ENCODE measurements at regions not wholly inside any gene's neighbourhood (a gene's known extent, or its start where the extent isn't known, plus 50 kb on each side); places are given as distances from the start of the nearest gene placed in this dataset.

DNA sequence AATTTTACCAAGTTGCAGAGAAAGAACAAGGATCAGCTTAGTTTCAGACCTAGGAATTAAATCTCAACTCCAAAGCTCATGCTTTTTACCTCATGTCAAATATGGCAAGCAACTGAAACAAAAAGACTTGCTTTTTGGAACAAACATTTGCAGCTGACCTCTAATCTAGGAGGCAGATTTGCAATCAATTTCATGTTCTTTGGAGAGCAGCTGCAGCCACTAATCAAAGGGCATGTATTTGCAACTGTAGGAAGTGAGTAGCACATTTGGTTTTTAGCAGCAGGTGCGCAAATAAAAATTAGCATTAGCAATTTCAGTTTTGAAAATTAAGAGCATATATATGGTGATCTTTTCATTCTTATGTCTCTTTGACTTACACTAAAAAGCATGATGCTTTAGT lies 459.3 kb upstream of the SLC10A2 start:
- Histone ChIP-seq H2BK5ac (ENCODE audit: low read depth, low read length, poor library complexity, severe bottlenecking) (no peak overlapping the region), H3K36me3 (ENCODE audit: control insufficient read depth, insufficient read depth, low read length) (no peaks in the 10 kb centered on the region), H4K20me1 (ENCODE audit: insufficient read depth, low read length) (no peaks in the 10 kb centered on the region), H2AFZ (replicated peaks; ENCODE audit: low read length, poor library complexity) (no peak overlapping the region), H2AK5ac (ENCODE audit: low read depth, low read length) (no peak overlapping the region), H2AK9ac (replicated peaks; ENCODE audit: low read depth, low read length, poor library complexity) (no peak overlapping the region), H3K9me3 (ENCODE audit: control insufficient read depth, insufficient read depth, low read length) (no peaks in the 10 kb centered on the region; the same call in 1 of the 2 replicates), H3K79me1 (ENCODE audit: low read depth in 1 of 2, low read length in 2 of 2) (no peaks in the 10 kb centered on the region), H3K18ac (ENCODE audit: low read depth, low read length) (no peak overlapping the region), H2BK15ac (ENCODE audit: low read depth, low read length) (no peak overlapping the region), H3K14ac (replicated peaks; ENCODE audit: low read depth, low read length) (no peak overlapping the region), H2BK120ac (ENCODE audit: low read depth, low read length) (no peak overlapping the region), H2BK20ac (ENCODE audit: low read depth, low read length) (no peak overlapping the region), H3K9me1 (ENCODE audit: insufficient read depth, low read length) (no peaks in the 10 kb centered on the region), H4K5ac (ENCODE audit: low read depth, low read length) (no peak overlapping the region), H3K4me1 (ENCODE audit: control insufficient read depth, insufficient read depth, low read length) (no peaks in the 10 kb centered on the region), H3K23ac (ENCODE audit: low read depth, low read length) (no peak overlapping the region), H3K4me2 (ENCODE audit: low read depth, low read length) (no peak overlapping the region), H3K27me3 (ENCODE audit: control insufficient read depth, insufficient read depth, low read length) (no peaks in the 10 kb centered on the region), H3K56ac (ENCODE audit: extremely low read depth, insufficient read depth, low read length) (no peak overlapping the region), H3K9ac (ENCODE audit: low read depth, low read length) (no peak overlapping the region), H3K4me3 (ENCODE audit: insufficient read depth, low read depth, low read length) (no peak overlapping the region), H3K27ac (ENCODE audit: insufficient read depth, low read length) (no peak overlapping the region), H4K8ac (ENCODE audit: low read depth in 2 of 2, low read length in 2 of 2) (no peak overlapping the region), H4K91ac (ENCODE audit: insufficient read depth, low read depth, low read length) (no peak overlapping the region), H3K4ac (ENCODE audit: low read depth, low read length) (no peak overlapping the region)
- TF ChIP-seq MAFK (IDR thresholded peaks at IDR 0.05; ENCODE audit: low read depth, low read length): no peak
- TF ChIP-seq CHD1 (IDR thresholded peaks at IDR 0.05; ENCODE audit: low read depth, low read length): no peak
- no peak for TF ChIP-seq MAZ (IDR thresholded peaks at IDR 0.05; ENCODE audit: borderline replicate concordance, low read depth, low read length)
- TF ChIP-seq CEBPB (IDR thresholded peaks at IDR 0.05; ENCODE audit: low read depth, low read length): no peak
- TF ChIP-seq, protein P1, sequence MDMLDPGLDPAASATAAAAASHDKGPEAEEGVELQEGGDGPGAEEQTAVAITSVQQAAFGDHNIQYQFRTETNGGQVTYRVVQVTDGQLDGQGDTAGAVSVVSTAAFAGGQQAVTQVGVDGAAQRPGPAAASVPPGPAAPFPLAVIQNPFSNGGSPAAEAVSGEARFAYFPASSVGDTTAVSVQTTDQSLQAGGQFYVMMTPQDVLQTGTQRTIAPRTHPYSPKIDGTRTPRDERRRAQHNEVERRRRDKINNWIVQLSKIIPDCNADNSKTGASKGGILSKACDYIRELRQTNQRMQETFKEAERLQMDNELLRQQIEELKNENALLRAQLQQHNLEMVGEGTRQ (IDR thresholded peaks at IDR 0.05; ENCODE audit: low read depth, low read length): no peak
- TF ChIP-seq SMC3 (IDR thresholded peaks at IDR 0.05; ENCODE audit: low read depth, low read length): no peak
- TF ChIP-seq, protein P2, sequence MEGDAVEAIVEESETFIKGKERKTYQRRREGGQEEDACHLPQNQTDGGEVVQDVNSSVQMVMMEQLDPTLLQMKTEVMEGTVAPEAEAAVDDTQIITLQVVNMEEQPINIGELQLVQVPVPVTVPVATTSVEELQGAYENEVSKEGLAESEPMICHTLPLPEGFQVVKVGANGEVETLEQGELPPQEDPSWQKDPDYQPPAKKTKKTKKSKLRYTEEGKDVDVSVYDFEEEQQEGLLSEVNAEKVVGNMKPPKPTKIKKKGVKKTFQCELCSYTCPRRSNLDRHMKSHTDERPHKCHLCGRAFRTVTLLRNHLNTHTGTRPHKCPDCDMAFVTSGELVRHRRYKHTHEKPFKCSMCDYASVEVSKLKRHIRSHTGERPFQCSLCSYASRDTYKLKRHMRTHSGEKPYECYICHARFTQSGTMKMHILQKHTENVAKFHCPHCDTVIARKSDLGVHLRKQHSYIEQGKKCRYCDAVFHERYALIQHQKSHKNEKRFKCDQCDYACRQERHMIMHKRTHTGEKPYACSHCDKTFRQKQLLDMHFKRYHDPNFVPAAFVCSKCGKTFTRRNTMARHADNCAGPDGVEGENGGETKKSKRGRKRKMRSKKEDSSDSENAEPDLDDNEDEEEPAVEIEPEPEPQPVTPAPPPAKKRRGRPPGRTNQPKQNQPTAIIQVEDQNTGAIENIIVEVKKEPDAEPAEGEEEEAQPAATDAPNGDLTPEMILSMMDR (conservative IDR thresholded peaks at IDR 0.05; ENCODE audit: low read depth, low read length): no peak
- no peak for TF ChIP-seq RAD21 (IDR thresholded peaks at IDR 0.05; ENCODE audit: low read length)
- no peak for TF ChIP-seq NFE2L2 (IDR thresholded peaks at IDR 0.05; ENCODE audit: low read depth, low read length)
- no peak for TF ChIP-seq POLR2A (IDR thresholded peaks at IDR 0.05; ENCODE audit: low read depth, low read length)
- TF ChIP-seq, protein P3, sequence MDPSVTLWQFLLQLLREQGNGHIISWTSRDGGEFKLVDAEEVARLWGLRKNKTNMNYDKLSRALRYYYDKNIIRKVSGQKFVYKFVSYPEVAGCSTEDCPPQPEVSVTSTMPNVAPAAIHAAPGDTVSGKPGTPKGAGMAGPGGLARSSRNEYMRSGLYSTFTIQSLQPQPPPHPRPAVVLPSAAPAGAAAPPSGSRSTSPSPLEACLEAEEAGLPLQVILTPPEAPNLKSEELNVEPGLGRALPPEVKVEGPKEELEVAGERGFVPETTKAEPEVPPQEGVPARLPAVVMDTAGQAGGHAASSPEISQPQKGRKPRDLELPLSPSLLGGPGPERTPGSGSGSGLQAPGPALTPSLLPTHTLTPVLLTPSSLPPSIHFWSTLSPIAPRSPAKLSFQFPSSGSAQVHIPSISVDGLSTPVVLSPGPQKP (IDR thresholded peaks at IDR 0.05; ENCODE audit: borderline replicate concordance, low read depth, low read length): no peak
- no peak for TF ChIP-seq RCOR1 (IDR thresholded peaks at IDR 0.05; ENCODE audit: insufficient replicate concordance, low read length)
- no peak for TF ChIP-seq BHLHE40 (IDR thresholded peaks at IDR 0.05; ENCODE audit: low read depth, low read length)
- no peak for TF ChIP-seq MXI1 (IDR thresholded peaks at IDR 0.05; ENCODE audit: borderline replicate concordance, low read depth, low read length)
- no peak for TF ChIP-seq FOS (IDR thresholded peaks at IDR 0.05; ENCODE audit: low read depth, low read length)
- intact Hi-C loops (cut with micrococcal nuclease): no loop called here
- DNase-seq (no peak), ATAC-seq (ENCODE audit: low read depth) (no peak)
- CTCF ChIA-PET: no interaction called here
- no TSS peak for BruUV-seq (replicated peaks)
- dilution Hi-C loops (cut with HindIII; ENCODE audit: low sequenced_read_pairs, unreplicated experiment): no loop called here
- POLR2A ChIA-PET (ENCODE audit: unreplicated experiment): no interaction called here
- in situ Hi-C loops (cut with MboI; ENCODE audit: low sequenced_read_pairs): no loop called here
- WGBS, 2 experiments (ENCODE audit: extremely low coverage in 2 of 2, insufficient read length in 1 of 2): 100% methylated on average over 1 of the region's 1 CpG; no CpG with 5 or more reads in 1 of the 2 experiments

All from IMR-90 (cell line).